H1 (cell line): ENCODE measurements at regions not wholly inside any gene's neighbourhood (a gene's known extent, or its start where the extent isn't known, plus 50 kb on each side); places are given as distances from the start of the nearest gene placed in this dataset.

Experiments
- ATF2 ChIP-seq: IDR thresholded peaks from 2 replicates; pipeline ENCODE4 v1.6.1; 2012; ENCODE audit warnings: low read length, inconsistent platforms
- BACH1 ChIP-seq: IDR thresholded peaks from 2 replicates; pipeline ENCODE4 v1.6.1; 2012; ENCODE audit warnings: low read length, improper control_type of control experiment
- GABPA ChIP-seq: IDR thresholded peaks from 2 replicates; pipeline ENCODE4 v1.6.1; 2011; ENCODE audit warnings: mild to moderate bottlenecking, low read length, moderate library complexity, borderline replicate concordance; ENCODE audit not compliant: insufficient read depth
- KDM4A ChIP-seq: IDR thresholded peaks from one replicate; pipeline ENCODE4 v1.7.1; 2012; ENCODE audit warnings: low read depth, mild to moderate bottlenecking, moderate library complexity, low read length, inconsistent platforms; ENCODE audit not compliant: severe bottlenecking
- SAP30 ChIP-seq: fragments of 300-600 bp; sonication (generic); IDR thresholded peaks from 2 replicates; pipeline ENCODE4 v1.7.1; 2012; ENCODE audit warnings: low read length, moderate library complexity, mild to moderate bottlenecking, inconsistent platforms; ENCODE audit not compliant: insufficient read depth, insufficient replicate concordance
- SIN3A ChIP-seq, 2 experiments: IDR thresholded peaks in 1 of 2; conservative IDR thresholded peaks in 1 of 2; 2 replicates each; pipeline ENCODE4 v1.6.1; 2011 to 2012; ENCODE audit warnings: low read length in 2 of 2, improper control_type of control experiment in 1 of 2, low read depth in 1 of 2, mild to moderate bottlenecking in 1 of 2
- USF2 ChIP-seq: IDR thresholded peaks from 2 replicates; pipeline ENCODE4 v1.6.1; 2011; ENCODE audit warnings: low read length, improper control_type of control experiment

GRCh38 chr3:110624576-110624975 lies 447.0 kb upstream of the NECTIN3 start (continued):
- TF ChIP-seq ATF2 (no peak), KDM4A (no peak), GABPA (no peak), USF2 (no peak), BACH1 (no peak), SIN3A (conservative IDR thresholded peaks at IDR 0.05 in 1 of 2, IDR thresholded peaks at IDR 0.05 in 1 of 2; ENCODE audit: low read depth in 1 of 2, low read length in 2 of 2) (no peak), SAP30 (no peak)
- TF ChIP-seq, all 59 proteins: peak for 0
